ENCODE measurements at regions not wholly inside any gene's neighbourhood (a gene's known extent, or its start where the extent isn't known, plus 50 kb on each side); places are given as distances from the start of the nearest gene placed in this dataset.

GRCh38 chr10:108721874-108722273 is 1201.4 kb downstream of the XPNPEP1 start:
- TF ChIP-seq POLR2AphosphoS5 (IDR thresholded peaks at IDR 0.05) = no peak
- TF ChIP-seq CTCF (IDR thresholded peaks at IDR 0.05 in 8 of 11, conservative IDR thresholded peaks at IDR 0.05 in 3 of 11) = no peak
- TF ChIP-seq POLR2A (IDR thresholded peaks at IDR 0.05) = no peak

Measured in spleen (tissue), 7 donors.